Neutrophil (primary cell): ENCODE measurements at regions not wholly inside any gene's neighbourhood (a gene's known extent, or its start where the extent isn't known, plus 50 kb on each side); places are given as distances from the start of the nearest gene placed in this dataset.

ENCODE experiments used
- H3K27ac ChIP-seq: fragments of 200-600 bp; sonication (generic); 2 replicates; pipeline ENCODE4 v1.5.1; 2016; ENCODE audit warnings: mild to moderate bottlenecking, moderate library complexity
- H3K27me3 ChIP-seq: fragments of 200-600 bp; sonication (generic); 2 replicates; pipeline ENCODE4 v1.6.0; 2016; ENCODE audit warnings: mild to moderate bottlenecking
- H3K36me3 ChIP-seq: fragments of 200-600 bp; sonication (generic); 2 replicates; pipeline ENCODE4 v1.5.1; 2017
- H3K4me1 ChIP-seq, 2 experiments: fragments of 200-600 bp in 1 of 2; sonication (generic) in 1 of 2; 1 replicate in 1 of 2; 2 replicates in 1 of 2; pipeline versions ENCODE4 v1.5.1 to v1.6.1; 2013 to 2016; ENCODE audit warnings: low read depth in 1 of 2, low read length in 1 of 2, mild to moderate bottlenecking in 1 of 2, moderate library complexity in 1 of 2; ENCODE audit not compliant: control insufficient read depth in 1 of 2, insufficient read depth in 1 of 2
- H3K4me3 ChIP-seq, 2 experiments: fragments of 200-600 bp in 1 of 2; sonication (generic) in 1 of 2; 1 replicate in 1 of 2; 2 replicates in 1 of 2; pipeline ENCODE4 v1.5.1; 2013 to 2016; ENCODE audit warnings: low read depth in 1 of 2, low read length in 1 of 2, mild to moderate bottlenecking in 1 of 2, moderate library complexity in 1 of 2
- H3K9me3 ChIP-seq: fragments of 200-600 bp; sonication (generic); 2 replicates; pipeline ENCODE4 v1.5.1; 2016
- CTCF ChIP-seq: fragments of 200-600 bp; sonication (generic); IDR thresholded peaks from 2 replicates; pipeline ENCODE4 v1.5.1; 2016; ENCODE audit warnings: antibody characterized with exemption

- no peak for TF ChIP-seq CTCF
- Histone ChIP-seq H3K4me3 (no peak overlapping the region), H3K36me3 (no peaks in the 10 kb centered on the region), H3K27ac (no peak overlapping the region), H3K27me3 (no peaks in the 10 kb centered on the region), H3K9me3 (no peaks in the 10 kb centered on the region), H3K4me1 (no peaks in the 10 kb centered on the region)
Measured at GRCh38 chr11:127620671-127621070, 620.1 kb upstream of the KIRREL3 start.

GRCh38 chr11:127619946-127620345, 619.4 kb upstream of the KIRREL3 start:
- Histone ChIP-seq H3K4me3 (no peak overlapping the region), H3K4me1 (no peaks in the 10 kb centered on the region), H3K27me3 (no peaks in the 10 kb centered on the region), H3K36me3 (no peaks in the 10 kb centered on the region), H3K9me3 (no peaks in the 10 kb centered on the region), H3K27ac (no peak overlapping the region)
- no peak for TF ChIP-seq CTCF

GRCh38 chr11:127618721-127619120, 618.2 kb upstream of the KIRREL3 start:
- no peak overlapping the region for H3K27ac ChIP-seq
- no peaks in the 10 kb centered on the region for H3K27me3 ChIP-seq
- no peaks in the 10 kb centered on the region for H3K36me3 ChIP-seq
- H3K9me3 ChIP-seq: no peaks in the 10 kb centered on the region
- no peak for TF ChIP-seq CTCF
- no peak overlapping the region for H3K4me3 ChIP-seq
- no peaks in the 10 kb centered on the region for H3K4me1 ChIP-seq

GRCh38 chr11:127616158-127616557, 615.6 kb upstream of the KIRREL3 start:
- no peaks in the 10 kb centered on the region for H3K9me3 ChIP-seq
- no peaks in the 10 kb centered on the region for H3K27me3 ChIP-seq
- TF ChIP-seq CTCF: no peak
- H3K27ac ChIP-seq: no peak overlapping the region
- H3K4me3 ChIP-seq: no peak overlapping the region
- H3K4me1 ChIP-seq: no peaks in the 10 kb centered on the region
- H3K36me3 ChIP-seq: no peaks in the 10 kb centered on the region

GRCh38 chr11:127612607-127613006, 612.0 kb upstream of the KIRREL3 start:
- Histone ChIP-seq H3K4me3 (no peak overlapping the region), H3K27ac (no peak overlapping the region), H3K27me3 (no peaks in the 10 kb centered on the region), H3K36me3 (no peaks in the 10 kb centered on the region), H3K4me1 (no peaks in the 10 kb centered on the region), H3K9me3 (no peaks in the 10 kb centered on the region)
- TF ChIP-seq CTCF: no peak
